Fibroblast of mammary gland (primary cell): ENCODE measurements at regions not wholly inside any gene's neighbourhood (a gene's known extent, or its start where the extent isn't known, plus 50 kb on each side); places are given as distances from the start of the nearest gene placed in this dataset.

Source experiments
- DNase-seq: peaks from one replicate; pipeline ENCODE4 v3.0.0-alpha.2; 2010; ENCODE audit warnings: low read depth
- H3K4me3 ChIP-seq: 2 replicates; pipeline ENCODE4 v1.5.1; 2011; ENCODE audit warnings: low read depth, mild to moderate bottlenecking, low read length, moderate library complexity; ENCODE audit not compliant: control insufficient read depth
- TF ChIP-seq, protein P1 (sequence below): conservative IDR thresholded peaks from 2 replicates; pipeline ENCODE4 v1.5.1; 2011; ENCODE audit warnings: low read depth, low read length, inconsistent platforms; ENCODE audit not compliant: control insufficient read depth, insufficient read depth

DNA sequence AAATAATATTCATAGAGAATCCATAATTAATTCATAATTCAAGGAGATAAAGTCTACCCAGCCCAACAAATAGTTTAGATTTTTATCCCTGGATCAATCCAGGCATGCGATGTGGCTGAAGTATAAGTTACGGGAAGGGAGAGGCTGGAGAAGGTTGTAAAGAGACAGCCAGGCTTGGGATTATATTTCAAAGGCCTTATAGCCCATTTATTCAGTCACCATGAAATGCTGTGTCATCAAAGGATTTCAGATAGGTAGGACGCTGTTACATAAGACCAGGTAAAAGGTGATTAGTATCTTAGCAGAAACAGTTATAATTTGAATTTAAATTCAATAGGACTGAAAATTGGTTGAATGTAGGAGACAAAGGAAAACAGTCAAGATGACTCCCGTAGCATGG lies 73.0 kb upstream of the NFKB1 start:
- DNase-seq = no peak
- H3K4me3 ChIP-seq = no peak overlapping the region
- TF ChIP-seq, protein P1, sequence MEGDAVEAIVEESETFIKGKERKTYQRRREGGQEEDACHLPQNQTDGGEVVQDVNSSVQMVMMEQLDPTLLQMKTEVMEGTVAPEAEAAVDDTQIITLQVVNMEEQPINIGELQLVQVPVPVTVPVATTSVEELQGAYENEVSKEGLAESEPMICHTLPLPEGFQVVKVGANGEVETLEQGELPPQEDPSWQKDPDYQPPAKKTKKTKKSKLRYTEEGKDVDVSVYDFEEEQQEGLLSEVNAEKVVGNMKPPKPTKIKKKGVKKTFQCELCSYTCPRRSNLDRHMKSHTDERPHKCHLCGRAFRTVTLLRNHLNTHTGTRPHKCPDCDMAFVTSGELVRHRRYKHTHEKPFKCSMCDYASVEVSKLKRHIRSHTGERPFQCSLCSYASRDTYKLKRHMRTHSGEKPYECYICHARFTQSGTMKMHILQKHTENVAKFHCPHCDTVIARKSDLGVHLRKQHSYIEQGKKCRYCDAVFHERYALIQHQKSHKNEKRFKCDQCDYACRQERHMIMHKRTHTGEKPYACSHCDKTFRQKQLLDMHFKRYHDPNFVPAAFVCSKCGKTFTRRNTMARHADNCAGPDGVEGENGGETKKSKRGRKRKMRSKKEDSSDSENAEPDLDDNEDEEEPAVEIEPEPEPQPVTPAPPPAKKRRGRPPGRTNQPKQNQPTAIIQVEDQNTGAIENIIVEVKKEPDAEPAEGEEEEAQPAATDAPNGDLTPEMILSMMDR = no peak

- TF ChIP-seq, protein P1 = no peak
- DNase-seq = peak; percentile 79
- no peak overlapping the region for H3K4me3 ChIP-seq
Measured at GRCh38 chr4:102429553-102429952, 71.6 kb upstream of the NFKB1 start.

- TF ChIP-seq, protein P1 = no peak
- peak; percentile 39 for DNase-seq
- H3K4me3 ChIP-seq = peak overlapping the region; percentile 62
Measured at GRCh38 chr4:102430461-102430910, 70.7 kb upstream of the NFKB1 start.

DNA sequence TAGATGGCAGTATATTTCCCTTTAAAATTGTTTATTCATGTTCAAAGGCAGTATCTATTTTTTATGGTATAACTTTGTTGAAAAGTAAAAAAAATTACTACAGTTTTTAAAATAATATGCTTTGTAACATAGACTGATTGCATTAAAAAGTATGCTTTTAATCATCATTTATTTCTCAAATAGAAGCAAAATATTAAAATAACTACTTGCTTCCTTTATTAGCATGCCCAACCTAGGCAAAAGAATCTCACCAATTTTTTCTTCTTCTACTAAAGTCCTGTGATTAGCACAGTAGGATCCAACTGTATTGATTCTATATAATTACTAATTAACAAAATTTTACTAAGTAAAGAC lies 69.6 kb upstream of the NFKB1 start:
- no peak for DNase-seq
- H3K4me3 ChIP-seq = peak overlapping the region; percentile 62
- TF ChIP-seq, protein P1 = no peak

DNA sequence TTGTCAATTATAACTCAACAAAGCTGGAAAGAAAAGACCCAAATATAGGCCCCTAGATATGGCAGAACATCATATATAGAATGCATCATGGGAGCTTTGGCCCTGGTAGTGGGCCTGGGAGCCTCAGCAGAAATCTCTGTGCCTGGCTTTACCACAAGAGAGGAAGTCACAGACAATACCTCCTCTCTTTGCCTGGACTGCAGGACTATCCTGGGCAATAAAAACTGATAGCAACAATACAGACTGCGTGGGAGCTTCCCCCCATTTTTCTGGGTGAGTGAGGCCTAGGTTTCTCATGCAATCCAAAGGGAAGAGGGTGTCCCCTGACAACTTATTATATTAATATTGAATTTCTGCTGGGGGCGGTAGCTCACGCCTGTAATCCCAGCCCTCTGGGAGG lies 64.0 kb upstream of the NFKB1 start:
- DNase-seq = no peak
- TF ChIP-seq, protein P1 = no peak
- H3K4me3 ChIP-seq = no peak overlapping the region

DNA sequence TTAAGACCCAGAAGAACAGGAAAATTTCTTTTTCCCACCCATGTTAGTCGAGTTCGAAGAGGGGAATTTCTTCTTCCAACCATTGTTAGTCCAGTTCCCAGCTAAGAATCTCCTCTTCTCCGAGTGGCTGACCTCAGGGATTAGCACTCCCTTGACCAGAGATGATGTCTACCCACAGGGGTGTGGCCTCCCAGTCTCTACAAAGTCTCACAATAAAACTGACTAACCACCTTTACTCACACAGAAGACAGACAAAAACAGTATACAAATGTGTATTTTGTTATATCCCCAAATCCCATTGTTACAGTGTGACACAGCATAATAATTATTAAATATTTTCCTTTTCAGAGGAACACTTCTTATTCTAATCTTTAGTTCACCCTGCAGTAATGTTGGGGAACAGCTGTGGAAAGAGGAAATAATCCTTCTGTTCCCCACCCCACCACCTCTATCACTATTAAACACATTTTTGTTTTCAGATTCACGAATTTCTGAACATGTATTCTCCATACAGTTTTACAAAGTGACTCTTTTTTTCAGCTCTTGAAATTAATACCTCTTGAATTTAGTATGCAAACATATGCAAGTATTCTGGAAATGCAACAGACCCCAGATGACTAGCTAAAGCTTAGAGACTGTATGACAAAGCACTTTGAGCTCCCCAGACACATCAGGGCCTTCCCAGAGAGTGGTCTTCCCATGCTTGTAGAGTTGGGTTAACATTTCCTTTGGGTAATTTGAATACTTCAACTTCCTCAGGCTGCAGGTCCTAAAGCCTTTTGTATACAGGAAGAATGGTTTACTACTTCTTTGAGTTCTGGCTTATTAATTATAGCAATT lies 62.5 kb upstream of the NFKB1 start:
- TF ChIP-seq, protein P1 = no peak
- H3K4me3 ChIP-seq = no peak overlapping the region
- peak; percentile 70 for DNase-seq
